Activated CD4-positive, alpha-beta memory T cell treated with anti-CD3 and anti-CD28 coated beads for 36 hours (primary cell): ENCODE measurements at regions not wholly inside any gene's neighbourhood (a gene's known extent, or its start where the extent isn't known, plus 50 kb on each side); places are given as distances from the start of the nearest gene placed in this dataset.

Experiments used
- CTCF ChIA-PET: fragments of 350-600 bp; sonication (Branson Sonifier 250); formaldehyde crosslinking; loops from one replicate; lab custom pipeline; 2021; ENCODE audit warnings: antibody characterized with exemption, inconsistent platforms; lab: Charles Lee
- POLR2A ChIA-PET: fragments of 350-600 bp; sonication (Branson Sonifier 250); formaldehyde crosslinking; loops from one replicate; lab custom pipeline; 2021; ENCODE audit warnings: antibody characterized with exemption; lab: Charles Lee
- DNase-seq: peaks from one replicate; pipeline ENCODE4 v3.0.0-alpha.2; 2020
- H3K27ac Mint-ChIP-seq: one replicate; pipeline ENCODE4 v1.8.0; 2021; ENCODE audit warnings: mixed read lengths
- H3K27me3 Mint-ChIP-seq: one replicate; pipeline ENCODE4 v1.8.0; 2021; ENCODE audit warnings: mixed read lengths
- H3K36me3 Mint-ChIP-seq: one replicate; pipeline ENCODE4 v1.8.0; 2021; ENCODE audit warnings: mixed read lengths
- H3K4me1 Mint-ChIP-seq: one replicate; pipeline ENCODE4 v1.8.0; 2021; ENCODE audit warnings: low read depth, mixed read lengths
- H3K4me3 Mint-ChIP-seq: one replicate; pipeline ENCODE4 v1.8.0; 2021; ENCODE audit warnings: mild to moderate bottlenecking, mixed read lengths
- H3K9me3 Mint-ChIP-seq: one replicate; pipeline ENCODE4 v1.8.0; 2021; ENCODE audit warnings: mixed read lengths
- intact Hi-C: fragments of 100-400 bp; cut with micrococcal nuclease; formaldehyde crosslinking; loops from one replicate; pipeline ENCODE4 v1.15.1; 2023

DNA sequence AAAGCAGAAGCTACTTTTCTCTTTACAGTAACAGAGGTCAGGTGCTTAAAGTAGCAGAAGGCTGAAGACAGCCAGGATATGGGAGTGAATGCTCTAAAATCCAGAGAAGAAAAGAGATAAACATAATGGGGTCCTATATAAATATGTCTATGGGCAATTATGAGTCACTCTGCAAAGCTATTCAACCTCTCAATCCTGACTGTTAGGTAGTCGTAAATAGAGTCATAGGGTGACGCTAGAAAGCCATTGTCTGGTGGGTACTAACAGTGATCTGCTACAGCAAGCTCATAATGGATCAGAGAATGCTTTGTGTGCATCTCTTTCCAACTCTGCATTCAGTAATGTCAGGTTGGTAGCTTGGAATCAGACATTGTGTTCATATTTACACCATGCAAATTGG lies 53.5 kb upstream of the PDE5A start:
- Mint-ChIP-seq H3K4me3 (no peak overlapping the region), H3K9me3 (no peaks in the 10 kb centered on the region), H3K27me3 (no peaks in the 10 kb centered on the region), H3K4me1 (no peaks in the 10 kb centered on the region), H3K36me3 (no peaks in the 10 kb centered on the region), H3K27ac (no peak overlapping the region)
- no peak for DNase-seq
- POLR2A ChIA-PET = no interaction called here
- intact Hi-C loops = no loop called here
- CTCF ChIA-PET = no interaction called here

DNA sequence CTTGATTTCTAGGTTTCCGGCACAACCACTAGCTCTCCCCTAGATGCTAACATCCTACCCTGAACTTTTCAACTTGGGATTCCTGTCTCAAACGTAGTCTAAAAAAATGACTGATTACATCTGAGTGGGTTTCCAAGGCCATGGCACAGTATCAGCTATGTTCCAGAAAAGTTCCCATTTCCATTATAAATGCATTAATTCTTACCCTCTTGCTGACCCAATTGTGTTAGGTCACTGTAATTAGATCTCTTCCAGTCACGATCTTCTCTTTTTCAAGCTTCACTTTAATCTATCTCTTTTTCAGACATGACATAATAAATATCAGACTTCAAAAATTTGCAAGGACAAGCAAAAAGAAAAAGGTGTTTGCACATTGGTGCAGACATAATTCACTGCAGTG lies 50.6 kb upstream of the PDE5A start:
- intact Hi-C loops = no loop called here
- H3K4me3 Mint-ChIP-seq = no peak overlapping the region
- DNase-seq = no peak
- no peaks in the 10 kb centered on the region for H3K27me3 Mint-ChIP-seq
- H3K27ac Mint-ChIP-seq = no peak overlapping the region
- H3K9me3 Mint-ChIP-seq = no peaks in the 10 kb centered on the region
- ChIA-PET CTCF (interaction anchor here (1.3 to 1.8 kb wide), 2 partner anchors 50 to 52 kb away, joined by 3 to 6 read pairs; partner anchors contain the start of gene PDE5A), POLR2A (no interaction called here)
- no peaks in the 10 kb centered on the region for H3K36me3 Mint-ChIP-seq
- no peaks in the 10 kb centered on the region for H3K4me1 Mint-ChIP-seq

DNA sequence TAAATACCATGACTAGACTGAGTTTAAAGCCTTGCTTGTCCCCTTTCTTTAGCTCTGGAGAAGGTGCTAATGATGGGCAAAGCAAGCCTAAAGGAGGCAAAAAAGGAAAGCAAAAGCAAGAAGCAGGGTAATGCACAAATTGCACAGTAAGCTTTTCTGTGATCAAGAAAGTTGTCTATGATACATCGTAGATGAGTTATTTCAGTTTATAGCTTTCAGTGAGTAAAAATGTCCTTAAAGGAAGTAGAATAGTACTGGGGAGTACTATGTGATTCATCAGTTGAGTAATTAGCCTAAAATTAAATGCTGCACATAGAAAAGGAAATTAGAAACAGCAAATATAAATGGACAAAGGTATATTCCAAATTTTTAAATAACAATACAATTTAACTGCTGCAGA lies 50.2 kb upstream of the PDE5A start:
- Mint-ChIP-seq H3K4me1 (no peaks in the 10 kb centered on the region), H3K27ac (no peak overlapping the region), H3K36me3 (no peaks in the 10 kb centered on the region), H3K27me3 (no peaks in the 10 kb centered on the region), H3K9me3 (no peaks in the 10 kb centered on the region), H3K4me3 (no peak overlapping the region)
- no peak for DNase-seq
- intact Hi-C loops = no loop called here
- CTCF ChIA-PET = interaction anchor here (1.3 to 1.8 kb wide), 2 partner anchors 50 to 52 kb away, joined by 3 to 6 read pairs; partner anchors contain the start of gene PDE5A
- POLR2A ChIA-PET = no interaction called here
